OCI-LY1 (cell line): ENCODE measurements at regions not wholly inside any gene's neighbourhood (a gene's known extent, or its start where the extent isn't known, plus 50 kb on each side); places are given as distances from the start of the nearest gene placed in this dataset.

ENCODE experiments used
- H2AFZ ChIP-seq: fragments of 200-600 bp; sonication (generic), shearing (Covaris generic); 2 replicates; pipeline ENCODE4 v1.6.0; 2014; ENCODE audit warnings: antibody characterized with exemption, mild to moderate bottlenecking, low read length
- H3F3A ChIP-seq: fragments of 200-600 bp; sonication (generic), shearing (Covaris generic); 2 replicates; pipeline ENCODE4 v1.6.0; 2014; ENCODE audit warnings: mild to moderate bottlenecking, antibody characterized with exemption, low read length, moderate library complexity; ENCODE audit not compliant: insufficient read depth
- H3K27ac ChIP-seq: fragments of 200-600 bp; sonication (generic); 2 replicates; pipeline ENCODE4 v1.5.1; 2014; ENCODE audit warnings: low read length, mixed run types, mild to moderate bottlenecking, low read depth; ENCODE audit not compliant: poor library complexity, severe bottlenecking
- H3K27me3 ChIP-seq: fragments of 200-600 bp; sonication (generic); 2 replicates; pipeline ENCODE4 v1.6.0; 2014; ENCODE audit warnings: antibody characterized with exemption, mild to moderate bottlenecking, low read length, moderate library complexity; ENCODE audit not compliant: insufficient read depth
- H3K36me3 ChIP-seq: fragments of 200-600 bp; sonication (generic); 2 replicates; pipeline ENCODE4 v1.6.1; 2014; ENCODE audit warnings: mild to moderate bottlenecking, antibody characterized with exemption, low read length, moderate library complexity, mixed read lengths; ENCODE audit not compliant: insufficient read depth
- H3K4me1 ChIP-seq: fragments of 200-600 bp; sonication (generic); 2 replicates; pipeline ENCODE4 v1.5.1; 2014; ENCODE audit warnings: mild to moderate bottlenecking, low read length, moderate library complexity; ENCODE audit not compliant: insufficient read depth, severe bottlenecking
- H3K4me2 ChIP-seq: fragments of 200-600 bp; sonication (generic), shearing (Covaris generic); 2 replicates; pipeline ENCODE4 v1.6.1; 2014; ENCODE audit warnings: low read length
- H3K4me3 ChIP-seq: fragments of 200-600 bp; sonication (generic); 2 replicates; pipeline ENCODE4 v1.5.1; 2014; ENCODE audit warnings: low read length, low read depth, mild to moderate bottlenecking, mixed read lengths; ENCODE audit not compliant: poor library complexity, severe bottlenecking
- H3K79me2 ChIP-seq: fragments of 200-600 bp; shearing (Covaris generic); 2 replicates; pipeline ENCODE4 v1.6.1; 2016; ENCODE audit warnings: mixed run types, low read length, mixed read lengths; ENCODE audit not compliant: insufficient read depth
- H3K9ac ChIP-seq: fragments of 200-600 bp; sonication (generic), shearing (Covaris generic); 2 replicates; pipeline ENCODE4 v1.6.1; 2014; ENCODE audit warnings: mild to moderate bottlenecking, low read length, mixed read lengths
- H3K9me2 ChIP-seq: fragments of 200-600 bp; sonication (generic), shearing (Covaris generic); 2 replicates; pipeline ENCODE4 v1.6.1; 2014; ENCODE audit warnings: low read depth, mild to moderate bottlenecking, low read length, mixed read lengths
- H3K9me3 ChIP-seq: fragments of 200-600 bp; shearing (Covaris generic); 2 replicates; pipeline ENCODE4 v1.6.1; 2014; ENCODE audit warnings: low read length, mixed read lengths
- H4K20me1 ChIP-seq: fragments of 200-600 bp; sonication (generic), shearing (Covaris generic); 2 replicates; pipeline ENCODE4 v1.6.0; 2016; ENCODE audit warnings: mild to moderate bottlenecking, low read length; ENCODE audit not compliant: insufficient read depth
- CTCF ChIP-seq: fragments of 200-600 bp; sonication (generic), shearing (Covaris generic); IDR thresholded peaks from 2 replicates; pipeline ENCODE4 v1.5.1; 2017; ENCODE audit warnings: mild to moderate bottlenecking, antibody characterized with exemption, low read length, moderate library complexity, mixed read lengths
- EZH2 ChIP-seq: fragments of 200-600 bp; sonication (generic), shearing (Covaris generic); IDR thresholded peaks from 2 replicates; pipeline ENCODE4 v1.8.0; 2017; ENCODE audit warnings: borderline replicate concordance, mixed run types, mild to moderate bottlenecking, antibody characterized with exemption, low read length, moderate library complexity, mixed read lengths

- no peak overlapping the region for H3K4me2 ChIP-seq
- no peaks in the 10 kb centered on the region for H3K4me1 ChIP-seq
- no peak overlapping the region for H3K9ac ChIP-seq
- no peaks in the 10 kb centered on the region for H3K79me2 ChIP-seq
- no peaks in the 10 kb centered on the region for H4K20me1 ChIP-seq
- no peaks in the 10 kb centered on the region for H3K27me3 ChIP-seq
- no peaks in the 10 kb centered on the region for H3K9me3 ChIP-seq
- no peaks in the 10 kb centered on the region for H3K9me2 ChIP-seq
- no peak overlapping the region for H3K27ac ChIP-seq
- H3K36me3 ChIP-seq: no peaks in the 10 kb centered on the region
- no peak overlapping the region for H2AFZ ChIP-seq
- no peak overlapping the region for H3K4me3 ChIP-seq
- TF ChIP-seq CTCF: no peak
- TF ChIP-seq EZH2: no peak
- H3F3A ChIP-seq: no peaks in the 10 kb centered on the region
Observed at GRCh38 chr3:76099956-76100355, 314.6 kb upstream of the ZNF717 start.

- H2AFZ ChIP-seq: no peak overlapping the region
Observed at GRCh38 chr3:76107935-76108570, 322.7 kb upstream of the ZNF717 start.

GRCh38 chr3:76111808-76112207 is 326.5 kb upstream of the ZNF717 start:
- no peaks in the 10 kb centered on the region for H4K20me1 ChIP-seq
- H3K9ac ChIP-seq: no peak overlapping the region
- no peak overlapping the region for H3K4me3 ChIP-seq
- no peak overlapping the region for H3K4me2 ChIP-seq
- H3K4me1 ChIP-seq: no peaks in the 10 kb centered on the region
- no peaks in the 10 kb centered on the region for H3K9me3 ChIP-seq
- no peaks in the 10 kb centered on the region for H3K27me3 ChIP-seq
- H2AFZ ChIP-seq: no peak overlapping the region
- H3K27ac ChIP-seq: no peak overlapping the region
- H3K36me3 ChIP-seq: no peaks in the 10 kb centered on the region
- H3K9me2 ChIP-seq: no peaks in the 10 kb centered on the region
- no peaks in the 10 kb centered on the region for H3F3A ChIP-seq
- no peaks in the 10 kb centered on the region for H3K79me2 ChIP-seq
- no peak for TF ChIP-seq EZH2
- TF ChIP-seq CTCF: no peak

More at GRCh38 chr3:76107935-76108570, 322.7 kb upstream of the ZNF717 start:
- H4K20me1 ChIP-seq: no peaks in the 10 kb centered on the region
- no peaks in the 10 kb centered on the region for H3F3A ChIP-seq
- H3K27ac ChIP-seq: no peak overlapping the region
- H3K4me3 ChIP-seq: no peak overlapping the region
- H3K27me3 ChIP-seq: no peaks in the 10 kb centered on the region
- H3K9ac ChIP-seq: no peak overlapping the region
- H3K4me1 ChIP-seq: no peaks in the 10 kb centered on the region
- no peaks in the 10 kb centered on the region for H3K9me3 ChIP-seq
- H3K79me2 ChIP-seq: no peaks in the 10 kb centered on the region
- TF ChIP-seq CTCF: peak; percentile 79
- TF ChIP-seq EZH2: no peak
- no peak overlapping the region for H3K4me2 ChIP-seq
- H3K36me3 ChIP-seq: no peaks in the 10 kb centered on the region
- H3K9me2 ChIP-seq: no peaks in the 10 kb centered on the region
